ENCODE measurements at regions not wholly inside any gene's neighbourhood (a gene's known extent, or its start where the extent isn't known, plus 50 kb on each side); places are given as distances from the start of the nearest gene placed in this dataset.

DNA sequence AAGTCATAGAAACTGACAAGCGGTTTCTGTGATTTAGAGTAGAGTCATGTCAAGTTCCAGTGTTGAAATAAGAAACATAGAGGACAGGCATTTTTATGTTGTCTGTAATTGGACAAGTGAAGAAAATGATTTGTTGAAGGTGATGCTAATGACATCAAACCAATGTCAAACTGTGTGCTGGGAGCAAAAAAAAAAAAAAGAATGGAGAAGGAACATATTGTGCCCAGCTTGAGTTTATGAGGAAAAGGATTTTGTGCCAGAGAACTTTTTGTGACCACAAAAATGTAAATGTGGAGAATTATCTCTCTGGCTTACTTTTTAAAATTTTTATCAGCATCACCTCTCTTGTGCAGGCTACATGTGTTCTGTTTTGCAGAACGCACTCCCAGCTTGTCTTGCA, 495.7 kb downstream of the RAPGEF2 start:
- H3K9me3 ChIP-seq (ENCODE audit: control insufficient read depth, insufficient read depth, low read depth, low read length): no peaks in the 10 kb centered on the region
- H3K4me1 ChIP-seq (ENCODE audit: control insufficient read depth, insufficient read depth, low read length): no peaks in the 10 kb centered on the region
- H3K27ac ChIP-seq (ENCODE audit: low read length): no peak overlapping the region
- no peaks in the 10 kb centered on the region for H3K27me3 ChIP-seq (ENCODE audit: control insufficient read depth, insufficient read depth, low read length)
- DNase-seq (ENCODE audit: low read depth, low spot score): no peak
- no TSS peak for BruUV-seq (replicated peaks)
- no peaks in the 10 kb centered on the region for H3K36me3 ChIP-seq (ENCODE audit: control insufficient read depth, insufficient read depth, low read length)
- in situ Hi-C loops (cut with HindIII; ENCODE audit: low pct_unique_long_range_greater_than_20kb, low sequenced_read_pairs): no loop called here
- H3K4me3 ChIP-seq (ENCODE audit: low read depth in 2 of 2, low read length in 2 of 2): no peak overlapping the region
- ChIA-PET CTCF (no interaction called here), POLR2A (no interaction called here)
- intact Hi-C loops (cut with micrococcal nuclease; ENCODE audit: unreplicated experiment): no loop called here
- TF ChIP-seq TCF7L2 (IDR thresholded peaks at IDR 0.05; ENCODE audit: low read depth, low read length) (no peak), POLR2AphosphoS5 (IDR thresholded peaks at IDR 0.05; ENCODE audit: low read depth, low read length) (no peak), SIN3A (IDR thresholded peaks at IDR 0.05; ENCODE audit: borderline replicate concordance, insufficient read depth, low read depth, low read length) (no peak)
- TF ChIP-seq, protein P1, sequence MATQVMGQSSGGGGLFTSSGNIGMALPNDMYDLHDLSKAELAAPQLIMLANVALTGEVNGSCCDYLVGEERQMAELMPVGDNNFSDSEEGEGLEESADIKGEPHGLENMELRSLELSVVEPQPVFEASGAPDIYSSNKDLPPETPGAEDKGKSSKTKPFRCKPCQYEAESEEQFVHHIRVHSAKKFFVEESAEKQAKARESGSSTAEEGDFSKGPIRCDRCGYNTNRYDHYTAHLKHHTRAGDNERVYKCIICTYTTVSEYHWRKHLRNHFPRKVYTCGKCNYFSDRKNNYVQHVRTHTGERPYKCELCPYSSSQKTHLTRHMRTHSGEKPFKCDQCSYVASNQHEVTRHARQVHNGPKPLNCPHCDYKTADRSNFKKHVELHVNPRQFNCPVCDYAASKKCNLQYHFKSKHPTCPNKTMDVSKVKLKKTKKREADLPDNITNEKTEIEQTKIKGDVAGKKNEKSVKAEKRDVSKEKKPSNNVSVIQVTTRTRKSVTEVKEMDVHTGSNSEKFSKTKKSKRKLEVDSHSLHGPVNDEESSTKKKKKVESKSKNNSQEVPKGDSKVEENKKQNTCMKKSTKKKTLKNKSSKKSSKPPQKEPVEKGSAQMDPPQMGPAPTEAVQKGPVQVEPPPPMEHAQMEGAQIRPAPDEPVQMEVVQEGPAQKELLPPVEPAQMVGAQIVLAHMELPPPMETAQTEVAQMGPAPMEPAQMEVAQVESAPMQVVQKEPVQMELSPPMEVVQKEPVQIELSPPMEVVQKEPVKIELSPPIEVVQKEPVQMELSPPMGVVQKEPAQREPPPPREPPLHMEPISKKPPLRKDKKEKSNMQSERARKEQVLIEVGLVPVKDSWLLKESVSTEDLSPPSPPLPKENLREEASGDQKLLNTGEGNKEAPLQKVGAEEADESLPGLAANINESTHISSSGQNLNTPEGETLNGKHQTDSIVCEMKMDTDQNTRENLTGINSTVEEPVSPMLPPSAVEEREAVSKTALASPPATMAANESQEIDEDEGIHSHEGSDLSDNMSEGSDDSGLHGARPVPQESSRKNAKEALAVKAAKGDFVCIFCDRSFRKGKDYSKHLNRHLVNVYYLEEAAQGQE (IDR thresholded peaks at IDR 0.05; ENCODE audit: insufficient read depth in 1 of 2, low read depth in 2 of 2, low read length in 1 of 2): no peak
- TF ChIP-seq, protein P2, sequence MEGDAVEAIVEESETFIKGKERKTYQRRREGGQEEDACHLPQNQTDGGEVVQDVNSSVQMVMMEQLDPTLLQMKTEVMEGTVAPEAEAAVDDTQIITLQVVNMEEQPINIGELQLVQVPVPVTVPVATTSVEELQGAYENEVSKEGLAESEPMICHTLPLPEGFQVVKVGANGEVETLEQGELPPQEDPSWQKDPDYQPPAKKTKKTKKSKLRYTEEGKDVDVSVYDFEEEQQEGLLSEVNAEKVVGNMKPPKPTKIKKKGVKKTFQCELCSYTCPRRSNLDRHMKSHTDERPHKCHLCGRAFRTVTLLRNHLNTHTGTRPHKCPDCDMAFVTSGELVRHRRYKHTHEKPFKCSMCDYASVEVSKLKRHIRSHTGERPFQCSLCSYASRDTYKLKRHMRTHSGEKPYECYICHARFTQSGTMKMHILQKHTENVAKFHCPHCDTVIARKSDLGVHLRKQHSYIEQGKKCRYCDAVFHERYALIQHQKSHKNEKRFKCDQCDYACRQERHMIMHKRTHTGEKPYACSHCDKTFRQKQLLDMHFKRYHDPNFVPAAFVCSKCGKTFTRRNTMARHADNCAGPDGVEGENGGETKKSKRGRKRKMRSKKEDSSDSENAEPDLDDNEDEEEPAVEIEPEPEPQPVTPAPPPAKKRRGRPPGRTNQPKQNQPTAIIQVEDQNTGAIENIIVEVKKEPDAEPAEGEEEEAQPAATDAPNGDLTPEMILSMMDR (IDR thresholded peaks at IDR 0.05): no peak
- no peak for ATAC-seq

DNA sequence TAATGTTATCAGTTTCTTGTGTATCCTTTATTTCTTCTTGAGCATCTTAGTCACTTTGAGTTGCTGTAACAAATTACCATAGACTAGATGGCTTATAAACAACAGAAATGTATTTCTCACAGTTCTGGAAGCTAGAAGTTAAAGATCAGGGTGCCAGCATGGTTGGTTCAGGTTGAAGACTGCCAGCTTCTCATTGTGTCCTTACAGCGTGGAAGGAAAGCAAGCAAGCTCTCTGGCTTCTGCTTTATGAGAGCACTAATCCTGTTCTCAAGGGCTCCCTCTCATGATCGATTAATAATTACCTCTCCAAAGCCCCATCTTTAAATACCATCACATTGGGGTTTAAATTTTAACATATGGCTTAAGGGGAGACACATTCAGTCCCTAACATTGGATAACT, 497.2 kb downstream of the RAPGEF2 start:
- no peaks in the 10 kb centered on the region for H3K27me3 ChIP-seq (ENCODE audit: control insufficient read depth, insufficient read depth, low read length)
- no peaks in the 10 kb centered on the region for H3K9me3 ChIP-seq (ENCODE audit: control insufficient read depth, insufficient read depth, low read depth, low read length)
- intact Hi-C loops (cut with micrococcal nuclease; ENCODE audit: unreplicated experiment) (no loop called here), in situ Hi-C loops (cut with HindIII; ENCODE audit: low pct_unique_long_range_greater_than_20kb, low sequenced_read_pairs) (no loop called here)
- BruUV-seq (replicated peaks): no TSS peak
- TF ChIP-seq SIN3A (IDR thresholded peaks at IDR 0.05; ENCODE audit: borderline replicate concordance, insufficient read depth, low read depth, low read length) (no peak), POLR2AphosphoS5 (IDR thresholded peaks at IDR 0.05; ENCODE audit: low read depth, low read length) (no peak), TCF7L2 (IDR thresholded peaks at IDR 0.05; ENCODE audit: low read depth, low read length) (no peak)
- TF ChIP-seq, protein P2 (IDR thresholded peaks at IDR 0.05): no peak
- TF ChIP-seq, protein P1 (IDR thresholded peaks at IDR 0.05; ENCODE audit: insufficient read depth in 1 of 2, low read depth in 2 of 2, low read length in 1 of 2): no peak
- DNase-seq (ENCODE audit: low read depth, low spot score) (no peak), ATAC-seq (no peak)
- POLR2A ChIA-PET: no interaction called here
- H3K4me3 ChIP-seq (ENCODE audit: low read depth in 2 of 2, low read length in 2 of 2): no peak overlapping the region
- CTCF ChIA-PET: no interaction called here
- no peak overlapping the region for H3K27ac ChIP-seq (ENCODE audit: low read length)
- no peaks in the 10 kb centered on the region for H3K36me3 ChIP-seq (ENCODE audit: control insufficient read depth, insufficient read depth, low read length)
- H3K4me1 ChIP-seq (ENCODE audit: control insufficient read depth, insufficient read depth, low read length): no peaks in the 10 kb centered on the region

Data from Panc1 (cell line).